H1 (cell line): ENCODE measurements at regions not wholly inside any gene's neighbourhood (a gene's known extent, or its start where the extent isn't known, plus 50 kb on each side); places are given as distances from the start of the nearest gene placed in this dataset.
A peak's percentile ranks its signal among the peaks of the same experiment; 100 is the strongest.

ENCODE experiments used
- CTCF ChIA-PET: fragments of 300-600 bp; sonication (Branson Sonifier 250); formaldehyde crosslinking; loops from one replicate; lab custom pipeline; 2021; ENCODE audit not compliant: partially characterized antibody; lab: Charles Lee
- POLR2A ChIA-PET: fragments of 300-600 bp; sonication (Branson Sonifier 250); formaldehyde crosslinking; loops from one replicate; lab custom pipeline; 2021; ENCODE audit warnings: inconsistent platforms; ENCODE audit not compliant: partially characterized antibody; lab: Charles Lee
- DNase-seq, 2 experiments: peaks; one replicate each; pipeline versions ENCODE4 v3.0.0 to v3.0.0-alpha.2; 2010 to 2022; ENCODE audit warnings: low spot score in 2 of 2, low read depth in 1 of 2, mixed read lengths in 1 of 2
- FAIRE-seq: peaks from 2 replicates; lab custom pipeline; 2011; peaks lifted over from hg19 to GRCh38; lab: Jason Lieb, UNC
- H2AFZ ChIP-seq: 2 replicates; pipeline ENCODE4 v1.8.1; 2012; ENCODE audit warnings: low read length, inconsistent platforms
- H2AK5ac ChIP-seq: 2 replicates; pipeline ENCODE4 v1.6.1; 2013; ENCODE audit warnings: low read depth, low read length
- H2BK120ac ChIP-seq: replicated peaks from 2 replicates; pipeline ENCODE3; 2013; ENCODE audit warnings: low read depth, low read length, inconsistent platforms
- H2BK12ac ChIP-seq: 2 replicates; pipeline ENCODE4 v1.6.1; 2013; ENCODE audit warnings: low read depth, low read length
- H2BK15ac ChIP-seq: 2 replicates; pipeline ENCODE4 v1.6.1; 2013; ENCODE audit warnings: low read length
- H2BK20ac ChIP-seq: 2 replicates; pipeline ENCODE4 v1.6.1; 2013; ENCODE audit warnings: low read length
- H2BK5ac ChIP-seq: 2 replicates; pipeline ENCODE4 v1.6.1; 2013; ENCODE audit warnings: low read depth, low read length
- H3K14ac ChIP-seq: 2 replicates; pipeline ENCODE4 v1.6.1; 2013; ENCODE audit warnings: inconsistent platforms; ENCODE audit not compliant: insufficient read length
- H3K18ac ChIP-seq: 2 replicates; pipeline ENCODE4 v1.6.1; 2013; ENCODE audit warnings: low read length; ENCODE audit errors: extremely low read depth
- H3K23ac ChIP-seq: 2 replicates; pipeline ENCODE4 v1.6.1; 2013; ENCODE audit warnings: inconsistent platforms; ENCODE audit not compliant: insufficient read length
- H3K23me2 ChIP-seq: 2 replicates; pipeline ENCODE4 v1.6.1; 2013; ENCODE audit warnings: low read depth, low read length
- H3K27ac ChIP-seq: 2 replicates; pipeline ENCODE4 v1.6.1; 2011; ENCODE audit warnings: low read depth, low read length, inconsistent platforms
- H3K27me3 ChIP-seq, 4 experiments: replicated peaks in 1 of 4; 1 replicate in 1 of 4; 2 replicates in 3 of 4; pipeline versions ENCODE4 v1.6.1 to v1.8.1; 2011 to 2013; ENCODE audit warnings: low read length in 3 of 4, mild to moderate bottlenecking in 3 of 4, inconsistent platforms in 2 of 4, mixed read lengths in 2 of 4, moderate library complexity in 1 of 4; ENCODE audit not compliant: control insufficient read depth in 3 of 4, insufficient read depth in 3 of 4; ENCODE audit errors: extremely low read depth in 1 of 4
- H3K36me3 ChIP-seq, 4 experiments: 2 replicates each; pipeline versions ENCODE4 v1.6.1 to v1.8.1; 2011 to 2013; ENCODE audit warnings: mild to moderate bottlenecking in 4 of 4, low read length in 3 of 4, moderate library complexity in 2 of 4, control low read depth in 1 of 4, inconsistent platforms in 1 of 4; ENCODE audit not compliant: insufficient read depth in 4 of 4, control insufficient read depth in 2 of 4
- H3K4ac ChIP-seq: replicated peaks from 2 replicates; pipeline ENCODE3; 2013; ENCODE audit warnings: low read length, low read depth, mixed read lengths, inconsistent platforms; ENCODE audit not compliant: insufficient read length
- H3K4me1 ChIP-seq, 4 experiments: replicated peaks in 1 of 4; 1 replicate in 1 of 4; 2 replicates in 3 of 4; pipeline versions ENCODE4 v1.6.1 to v1.8.1; 2011 to 2013; ENCODE audit warnings: low read length in 3 of 4, inconsistent platforms in 2 of 4, mixed read lengths in 1 of 4; ENCODE audit not compliant: insufficient read depth in 4 of 4, control insufficient read depth in 3 of 4
- H3K4me2 ChIP-seq, 2 experiments: 2 replicates each; pipeline versions ENCODE4 v1.6.1 to v1.8.1; 2011 to 2013; ENCODE audit warnings: low read depth in 2 of 2, low read length in 2 of 2, control low read depth in 1 of 2, inconsistent platforms in 1 of 2, mild to moderate bottlenecking in 1 of 2; ENCODE audit not compliant: insufficient read depth in 1 of 2
- H3K4me3 ChIP-seq, 4 experiments: fragments of 200-600, 300-600 bp in 1 of 4; sonication (generic), shearing (Covaris generic), sonication (Bioruptor Twin) in 1 of 4; 2 replicates each; pipeline versions ENCODE4 v1.5.1 to v1.8.1; 2011 to 2016; ENCODE audit warnings: low read length in 4 of 4, low read depth in 3 of 4, control low read depth in 2 of 4, inconsistent platforms in 2 of 4, mild to moderate bottlenecking in 2 of 4, mixed read lengths in 1 of 4, moderate library complexity in 1 of 4; ENCODE audit not compliant: insufficient read depth in 2 of 4; ENCODE audit errors: extremely low read depth in 1 of 4
- H3K56ac ChIP-seq: replicated peaks from 2 replicates; pipeline ENCODE3; 2013; ENCODE audit warnings: low read depth, mild to moderate bottlenecking, mixed read lengths, low read length, inconsistent platforms; ENCODE audit not compliant: insufficient read length
- H3K79me1 ChIP-seq: 2 replicates; pipeline ENCODE4 v1.6.1; 2013; ENCODE audit warnings: low read depth, low read length, control low read depth
- H3K79me2 ChIP-seq, 2 experiments: 2 replicates each; pipeline versions ENCODE4 v1.6.1 to v1.8.1; 2012 to 2013; ENCODE audit warnings: low read length in 2 of 2, mild to moderate bottlenecking in 2 of 2, inconsistent platforms in 1 of 2; ENCODE audit not compliant: insufficient read depth in 2 of 2, control insufficient read depth in 1 of 2
- H3K9ac ChIP-seq, 4 experiments: replicated peaks in 1 of 4; 1 replicate in 1 of 4; 2 replicates in 3 of 4; pipeline versions ENCODE4 v1.6.1 to v1.8.1; 2011 to 2013; ENCODE audit warnings: low read depth in 3 of 4, low read length in 3 of 4, control low read depth in 2 of 4, mild to moderate bottlenecking in 2 of 4, moderate library complexity in 2 of 4, inconsistent platforms in 1 of 4; ENCODE audit errors: extremely low read depth in 1 of 4
- H3K9me3 ChIP-seq, 2 experiments: 2 replicates each; pipeline versions ENCODE4 v1.6.1 to v1.8.1; 2012 to 2013; ENCODE audit warnings: mild to moderate bottlenecking in 2 of 2, moderate library complexity in 2 of 2, control low read depth in 1 of 2, inconsistent platforms in 1 of 2, low read depth in 1 of 2, low read length in 1 of 2, mixed read lengths in 1 of 2; ENCODE audit not compliant: insufficient read depth in 2 of 2
- H4K20me1 ChIP-seq, 2 experiments: replicated peaks in 1 of 2; 2 replicates each; pipeline versions ENCODE3 to v1.8.1; 2011 to 2013; ENCODE audit warnings: inconsistent platforms in 2 of 2, low read length in 2 of 2, mild to moderate bottlenecking in 1 of 2; ENCODE audit not compliant: insufficient read depth in 2 of 2, control insufficient read depth in 1 of 2
- H4K5ac ChIP-seq: 2 replicates; pipeline ENCODE4 v1.6.1; 2013; ENCODE audit warnings: low read length, low read depth, mixed read lengths, inconsistent platforms; ENCODE audit not compliant: insufficient read length
- H4K8ac ChIP-seq: 2 replicates; pipeline ENCODE4 v1.8.0; 2013; ENCODE audit warnings: mild to moderate bottlenecking, moderate library complexity, low read length, inconsistent platforms; ENCODE audit not compliant: insufficient read depth; ENCODE audit errors: extremely low read depth
- H4K91ac ChIP-seq: replicated peaks from 2 replicates; pipeline ENCODE3; 2013; ENCODE audit warnings: low read length, mixed read lengths, inconsistent platforms; ENCODE audit not compliant: insufficient read length
- BRCA1 ChIP-seq: IDR thresholded peaks from 2 replicates; pipeline ENCODE4 v1.6.1; 2012; ENCODE audit warnings: low read depth, low read length, improper control_type of control experiment
- EGR1 ChIP-seq: IDR thresholded peaks from 2 replicates; pipeline ENCODE4 v1.6.1; 2011; ENCODE audit warnings: low read depth, low read length, borderline replicate concordance
- EP300 ChIP-seq, 2 experiments: IDR thresholded peaks; 1 replicate in 1 of 2; 2 replicates in 1 of 2; pipeline ENCODE4 v1.6.1; 2011 to 2012; ENCODE audit warnings: low read depth in 2 of 2, low read length in 2 of 2, mild to moderate bottlenecking in 2 of 2, borderline replicate concordance in 1 of 2, inconsistent platforms in 1 of 2, moderate library complexity in 1 of 2
- GABPA ChIP-seq: IDR thresholded peaks from 2 replicates; pipeline ENCODE4 v1.6.1; 2011; ENCODE audit warnings: mild to moderate bottlenecking, low read length, moderate library complexity, borderline replicate concordance; ENCODE audit not compliant: insufficient read depth
- HDAC2 ChIP-seq, 2 experiments: fragments of 300-600 bp in 1 of 2; sonication (generic) in 1 of 2; IDR thresholded peaks; 2 replicates each; pipeline ENCODE4 v1.6.1; 2011 to 2012; ENCODE audit warnings: low read depth in 2 of 2, low read length in 2 of 2, mild to moderate bottlenecking in 2 of 2, moderate library complexity in 2 of 2, borderline replicate concordance in 1 of 2, inconsistent platforms in 1 of 2
- KDM4A ChIP-seq: IDR thresholded peaks from one replicate; pipeline ENCODE4 v1.7.1; 2012; ENCODE audit warnings: low read depth, mild to moderate bottlenecking, moderate library complexity, low read length, inconsistent platforms; ENCODE audit not compliant: severe bottlenecking
- KDM5A ChIP-seq: fragments of 200-600 bp; IDR thresholded peaks from 2 replicates; pipeline ENCODE4 v1.7.1; 2012; ENCODE audit warnings: mild to moderate bottlenecking, low read length, inconsistent platforms, mixed read lengths
- RFX5 ChIP-seq: IDR thresholded peaks from 2 replicates; pipeline ENCODE4 v1.6.1; 2011; ENCODE audit warnings: low read depth, low read length, improper control_type of control experiment, borderline replicate concordance
- RNF2 ChIP-seq: fragments of 200-900, 300-1000 bp; sonication (generic); IDR thresholded peaks from 2 replicates; pipeline ENCODE4 v1.7.1; 2016; ENCODE audit warnings: borderline replicate concordance, low read depth, mild to moderate bottlenecking, antibody characterized with exemption, low read length; ENCODE audit not compliant: poor library complexity, severe bottlenecking; ENCODE audit errors: missing control alignments
- SAP30 ChIP-seq: fragments of 300-600 bp; sonication (generic); IDR thresholded peaks from 2 replicates; pipeline ENCODE4 v1.7.1; 2012; ENCODE audit warnings: low read length, moderate library complexity, mild to moderate bottlenecking, inconsistent platforms; ENCODE audit not compliant: insufficient read depth, insufficient replicate concordance
- SRF ChIP-seq: IDR thresholded peaks from 2 replicates; pipeline ENCODE4 v1.6.1; 2011; ENCODE audit warnings: mild to moderate bottlenecking, low read depth, low read length, moderate library complexity
- SUZ12 ChIP-seq: fragments of 200-600 bp; sonication (generic); IDR thresholded peaks from 2 replicates; pipeline ENCODE4 v1.6.1; 2012; ENCODE audit warnings: mild to moderate bottlenecking, inconsistent platforms, low read length, moderate library complexity, mixed read lengths
- WGBS, 2 experiments: shearing (Covaris generic) in 1 of 2; methylation state at CpG; one replicate each; pipeline versions ENCODE4 v1.1.6 to v1.1.7; 2013 to 2015; ENCODE audit warnings: low lambda C conversion rate in 2 of 2, mixed read lengths in 2 of 2, inconsistent platforms in 1 of 2, low coverage in 1 of 2, missing lambda C conversion rate in 1 of 2; ENCODE audit not compliant: insufficient replicate concordance in 2 of 2, insufficient coverage in 1 of 2, insufficient read length in 1 of 2; ENCODE audit errors: extremely low coverage in 1 of 2, missing lambda C conversion rate in 1 of 2; 5-methylcytosine and 5-hydroxymethylcytosine counted together

DNA sequence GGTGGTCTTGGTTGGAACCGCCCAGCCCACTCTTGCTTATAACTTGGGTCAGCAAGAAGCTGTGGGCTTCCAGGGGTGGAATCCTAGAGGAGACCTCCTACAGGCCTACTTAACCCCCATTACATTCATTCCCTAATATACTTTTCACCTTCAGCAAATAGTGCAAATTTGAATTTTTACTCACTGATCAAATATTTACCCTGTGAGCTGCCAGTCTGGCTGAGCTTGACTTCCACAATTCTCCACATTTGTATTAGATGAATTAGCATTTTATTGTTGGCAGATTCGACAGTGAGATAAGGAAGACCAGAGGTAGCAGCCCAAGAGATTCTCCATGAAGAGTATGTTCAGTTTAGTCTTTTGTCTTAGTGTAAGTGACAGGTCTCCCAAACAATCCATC lies 199.6 kb downstream of the BCOR start:
- FAIRE-seq, result no peak
- Histone ChIP-seq H4K20me1 (no peaks in the 10 kb centered on the region), H3K36me3 (no peaks in the 10 kb centered on the region), H3K14ac (no peak overlapping the region), H4K5ac (no peak overlapping the region), H3K4me1 (peaks cover 7 to 23% (median 11%) of the 10 kb centered on the region in 4 experiments), H3K18ac (no peak overlapping the region), H3K23me2 (no peaks in the 10 kb centered on the region), H3K4me3 (no peak overlapping the region), H4K91ac (no peak overlapping the region), H3K23ac (no peak overlapping the region), H2BK12ac (no peak overlapping the region), H3K79me1 (no peaks in the 10 kb centered on the region), H2BK5ac (no peak overlapping the region), H3K79me2 (no peaks in the 10 kb centered on the region), H2BK15ac (no peak overlapping the region), H4K8ac (no peak overlapping the region), H2AK5ac (no peak overlapping the region), H3K9me3 (no peaks in the 10 kb centered on the region), H3K56ac (no peak overlapping the region), H3K27ac (peak overlapping the region; percentile 3; the same call in 1 of the 2 replicates), H3K4ac (no peak overlapping the region), H3K27me3 (no peaks in the 10 kb centered on the region), H3K9ac (no peak overlapping the region), H2BK120ac (no peak overlapping the region), H3K4me2 (0 out of 4 replicates have a peak overlapping the region, but pooled peaks of 1 of the 2 experiments have one; percentile 7), H2BK20ac (peak overlapping the region; percentile 61; the same call in 1 of the 2 replicates), H2AFZ (no peak overlapping the region)
- 87% methylated on average over 2 of the region's 2 CpGs; no CpG with 5 or more reads in 1 of the 2 experiments for WGBS, 2 experiments
- ChIA-PET POLR2A (no interaction called here), CTCF (interaction anchor here (1.1 kb wide), 1 partner anchor 83 kb away, joined by 3 read pairs; no protein-coding TSS in a partner anchor)
- DNase-seq, result no peak
- no peak for TF ChIP-seq KDM5A
- TF ChIP-seq HDAC2 (IDR thresholded peaks at IDR 0.05; ENCODE audit: borderline replicate concordance in 1 of 2, low read depth in 2 of 2, low read length in 2 of 2), result no peak
- no peak for TF ChIP-seq BRCA1
- no peak for TF ChIP-seq SAP30
- no peak for TF ChIP-seq KDM4A
- no peak for TF ChIP-seq RNF2
- TF ChIP-seq EP300 (IDR thresholded peaks at IDR 0.05; ENCODE audit: borderline replicate concordance in 1 of 2, low read depth in 2 of 2, low read length in 2 of 2), result no peak
- TF ChIP-seq SRF, result no peak
- no peak for TF ChIP-seq GABPA
- TF ChIP-seq SUZ12, result no peak
- no peak for TF ChIP-seq RFX5
- TF ChIP-seq EGR1, result no peak
